B cell (primary cell): ENCODE measurements at regions not wholly inside any gene's neighbourhood (a gene's known extent, or its start where the extent isn't known, plus 50 kb on each side); places are given as distances from the start of the nearest gene placed in this dataset.

Experiments used
- ATAC-seq: fragments of 200-7000 bp; cut with Tn5 transposase; one replicate; pipeline ENCODE4 v1.10.0; 2021; ENCODE audit warnings: low read depth, mild to moderate bottlenecking, moderate number of reproducible peaks, moderate library complexity
- CTCF ChIA-PET: fragments of 350-600 bp; sonication (Branson Sonifier 250); formaldehyde crosslinking; loops from one replicate; lab custom pipeline; 2021; ENCODE audit warnings: antibody characterized with exemption, inconsistent platforms; lab: Charles Lee
- POLR2A ChIA-PET: fragments of 350-600 bp; sonication (Branson Sonifier 250); formaldehyde crosslinking; loops from one replicate; lab custom pipeline; 2021; ENCODE audit warnings: antibody characterized with exemption; lab: Charles Lee
- DNase-seq: peaks from one replicate; pipeline ENCODE4 v3.0.0; 2013
- H2AFZ ChIP-seq: 2 replicates; pipeline ENCODE4 v1.6.1; 2012; ENCODE audit warnings: mild to moderate bottlenecking, low read depth, low read length; ENCODE audit not compliant: insufficient read depth, poor library complexity, severe bottlenecking
- H3K27ac ChIP-seq, 2 donors: 1 replicate in 1 of 2; 2 replicates in 1 of 2; pipeline ENCODE4 v1.5.1; 2012 to 2013; ENCODE audit warnings: low read length in 2 of 2, mild to moderate bottlenecking in 2 of 2, moderate library complexity in 1 of 2
- H3K27me3 ChIP-seq, 4 experiments: fragments of 200-600 bp in 1 of 4; sonication (generic) in 1 of 4; replicated peaks in 1 of 4; 1 replicate in 2 of 4; 2 replicates in 2 of 4; pipeline versions ENCODE4 v1.6.1 to v1.7.0; 2013 to 2016; ENCODE audit warnings: low read length in 3 of 4, mild to moderate bottlenecking in 2 of 4, mixed read lengths in 1 of 4, moderate library complexity in 1 of 4; ENCODE audit not compliant: insufficient read depth in 4 of 4, control insufficient read depth in 3 of 4; ENCODE audit errors: control extremely low read depth in 1 of 4
- H3K36me3 ChIP-seq, 2 experiments: replicated peaks in 1 of 2; 1 replicate in 1 of 2; 2 replicates in 1 of 2; pipeline versions ENCODE4 v1.6.1 to v1.7.1; 2013; ENCODE audit warnings: low read length in 1 of 2; ENCODE audit not compliant: insufficient read depth in 2 of 2, control insufficient read depth in 1 of 2; ENCODE audit errors: control extremely low read depth in 1 of 2, extremely low read depth in 1 of 2
- H3K4me1 ChIP-seq, 2 donors: fragments of 200-600 bp in 1 of 2; sonication (generic) in 1 of 2; 1 replicate in 1 of 2; 2 replicates in 1 of 2; pipeline versions ENCODE4 v1.5.1 to v1.6.1; 2013 to 2017; ENCODE audit warnings: low read length in 2 of 2; ENCODE audit not compliant: control insufficient read depth in 2 of 2, insufficient read depth in 2 of 2
- H3K4me2 ChIP-seq: replicated peaks from 2 replicates; pipeline ENCODE3; 2012; ENCODE audit warnings: mild to moderate bottlenecking, low read depth, low read length; ENCODE audit not compliant: poor library complexity, severe bottlenecking
- H3K4me3 ChIP-seq, 5 experiments: fragments of 200-600 bp in 1 of 5; sonication (generic) in 1 of 5; 1 replicate in 3 of 5; 2 replicates in 2 of 5; pipeline versions ENCODE4 v1.5.1 to v1.7.0; 2011 to 2016; ENCODE audit warnings: low read length in 4 of 5, mild to moderate bottlenecking in 4 of 5, low read depth in 2 of 5, control low read depth in 1 of 5, moderate library complexity in 1 of 5; ENCODE audit not compliant: insufficient read depth in 1 of 5; ENCODE audit errors: control extremely low read depth in 1 of 5, extremely low read depth in 1 of 5
- H3K79me2 ChIP-seq: fragments of 200-600 bp; sonication (generic); one replicate; pipeline ENCODE4 v1.6.0; 2016; ENCODE audit warnings: low read length; ENCODE audit not compliant: control insufficient read depth, insufficient read depth
- H3K9ac ChIP-seq: fragments of 200-600 bp; sonication (generic); 2 replicates; pipeline ENCODE4 v1.6.1; 2017; ENCODE audit warnings: mild to moderate bottlenecking, low read length, moderate library complexity
- H3K9me3 ChIP-seq, 3 donors: one replicate each; pipeline versions ENCODE4 v1.6.1 to v1.7.1; 2013; ENCODE audit warnings: low read length in 2 of 3; ENCODE audit not compliant: control insufficient read depth in 2 of 3, insufficient read depth in 1 of 3; ENCODE audit errors: control extremely low read depth in 1 of 3
- H4K20me1 ChIP-seq: 2 replicates; pipeline ENCODE4 v1.6.0; 2012; ENCODE audit warnings: mild to moderate bottlenecking, low read length; ENCODE audit not compliant: insufficient read depth, control insufficient read depth, poor library complexity, severe bottlenecking
- H3K27ac Mint-ChIP-seq: one replicate; pipeline ENCODE4 v1.8.0; 2021; ENCODE audit warnings: mixed read lengths
- H3K27me3 Mint-ChIP-seq: one replicate; pipeline ENCODE4 v1.8.0; 2021; ENCODE audit warnings: mixed read lengths
- H3K4me1 Mint-ChIP-seq: one replicate; pipeline ENCODE4 v1.8.0; 2021; ENCODE audit warnings: mixed read lengths
- H3K4me3 Mint-ChIP-seq: one replicate; pipeline ENCODE4 v1.8.0; 2021; ENCODE audit warnings: mixed read lengths
- H3K9me3 Mint-ChIP-seq: one replicate; pipeline ENCODE4 v1.8.0; 2022; ENCODE audit warnings: mixed read lengths; ENCODE audit not compliant: insufficient read depth
- CTCF ChIP-seq: fragments of 200-600 bp; IDR thresholded peaks from one replicate; pipeline ENCODE4 v1.8.0; 2022; ENCODE audit warnings: antibody characterized with exemption, mild to moderate bottlenecking
- EZH2 ChIP-seq: IDR thresholded peaks from 2 replicates; pipeline ENCODE4 v1.6.1; 2012; ENCODE audit warnings: borderline replicate concordance, low read depth, mild to moderate bottlenecking, moderate library complexity, low read length; ENCODE audit not compliant: insufficient read depth, poor library complexity, severe bottlenecking
- WGBS: methylation state at CpG from one replicate; pipeline ENCODE4 v1.1.5; 2013; ENCODE audit warnings: missing lambda C conversion rate; ENCODE audit not compliant: insufficient coverage; 5-methylcytosine and 5-hydroxymethylcytosine counted together
- intact Hi-C: fragments of 100-400 bp; cut with micrococcal nuclease; formaldehyde crosslinking; loops from one replicate; pipeline ENCODE4 v1.10.0; 2022

GRCh38 chr3:135314237-135314636 lies 519.2 kb downstream of the EPHB1 start:
- ATAC-seq (no peak), DNase-seq (no peak)
- Histone ChIP-seq H3K4me1 (no peaks in the 10 kb centered on the region), H4K20me1 (no peaks in the 10 kb centered on the region), H3K4me2 (no peak overlapping the region), H2AFZ (no peak overlapping the region), H3K27me3 (no peaks in the 10 kb centered on the region), H3K9me3 (no peaks in the 10 kb centered on the region), H3K4me3 (no peak overlapping the region), H3K9ac (no peak overlapping the region), H3K79me2 (no peaks in the 10 kb centered on the region), H3K27ac (no peak overlapping the region), H3K36me3 (no peaks in the 10 kb centered on the region)
- ChIA-PET POLR2A (no interaction called here), CTCF (no interaction called here)
- intact Hi-C loops: no loop called here
- Mint-ChIP-seq H3K4me1 (no peaks in the 10 kb centered on the region), H3K4me3 (no peak overlapping the region), H3K27me3 (no peaks in the 10 kb centered on the region), H3K27ac (no peak overlapping the region), H3K9me3 (no peaks in the 10 kb centered on the region)
- no peak for TF ChIP-seq CTCF
- no peak for TF ChIP-seq EZH2
- WGBS: no CpG with 5 or more reads among the region's 1 CpG

GRCh38 chr3:135324301-135324700 lies 529.2 kb downstream of the EPHB1 start:
- no peak overlapping the region for H3K4me3 ChIP-seq
- no peak for ATAC-seq
- POLR2A ChIA-PET: no interaction called here
- no peaks in the 10 kb centered on the region for H3K27me3 ChIP-seq
- intact Hi-C loops: no loop called here
- no peak overlapping the region for H2AFZ ChIP-seq
- H3K9me3 ChIP-seq: peaks cover 0 to 6% (median 0%) of the 10 kb centered on the region in 3 donors
- 71% methylated on average over 2 of the region's 5 CpGs for WGBS
- no peak overlapping the region for H3K27ac ChIP-seq
- H3K79me2 ChIP-seq: no peaks in the 10 kb centered on the region
- H3K4me2 ChIP-seq: no peak overlapping the region
- CTCF ChIA-PET: no interaction called here
- no peak for DNase-seq
- H3K9me3 Mint-ChIP-seq: peaks cover 2% of the 10 kb centered on the region
- H3K4me1 Mint-ChIP-seq: no peaks in the 10 kb centered on the region
- no peaks in the 10 kb centered on the region for H3K36me3 ChIP-seq
- no peak overlapping the region for H3K4me3 Mint-ChIP-seq
- H3K9ac ChIP-seq: no peak overlapping the region
- no peaks in the 10 kb centered on the region for H3K27me3 Mint-ChIP-seq
- no peak overlapping the region for H3K27ac Mint-ChIP-seq
- no peaks in the 10 kb centered on the region for H3K4me1 ChIP-seq
- H4K20me1 ChIP-seq: no peaks in the 10 kb centered on the region
- TF ChIP-seq EZH2 (no peak), CTCF (no peak)
